GM19452 (cell line): ENCODE measurements at regions not wholly inside any gene's neighbourhood (a gene's known extent, or its start where the extent isn't known, plus 50 kb on each side); places are given as distances from the start of the nearest gene placed in this dataset.
A peak's percentile ranks its signal among the peaks of the same experiment; 100 is the strongest.

Source experiments
- ATAC-seq: cut with Tn5 transposase; IDR thresholded peaks from one replicate; pipeline ENCODE4 v1.9.1; 2021; ENCODE audit not compliant: unreplicated experiment

- ATAC-seq, result no peak
These were observed 921.7 kb upstream of the KCND2 start for GRCh38 chr7:119351320-119351719.

- ATAC-seq, result no peak
These were observed 898.5 kb upstream of the KCND2 start for GRCh38 chr7:119374436-119374835.

GRCh38 chr7:119377861-119378260 is 895.1 kb upstream of the KCND2 start:
- no peak for ATAC-seq

- no peak for ATAC-seq
These were observed 890.2 kb upstream of the KCND2 start for GRCh38 chr7:119382726-119383125.

- ATAC-seq, result no peak
These were observed 878.0 kb upstream of the KCND2 start for GRCh38 chr7:119395024-119395423.

- ATAC-seq, result peak; percentile 91
These were observed 875.8 kb upstream of the KCND2 start for GRCh38 chr7:119397156-119397555.

- ATAC-seq, result no peak
These were observed 864.4 kb upstream of the KCND2 start for GRCh38 chr7:119408596-119408995.

- ATAC-seq, result no peak
These were observed 859.6 kb upstream of the KCND2 start for GRCh38 chr7:119413314-119413805.

- ATAC-seq, result no peak
These were observed 857.3 kb upstream of the KCND2 start for GRCh38 chr7:119415682-119416081.

GRCh38 chr7:119421657-119422056 is 851.3 kb upstream of the KCND2 start:
- no peak for ATAC-seq

- no peak for ATAC-seq
These were observed 836.1 kb upstream of the KCND2 start for GRCh38 chr7:119436882-119437281.

- no peak for ATAC-seq
These were observed 834.7 kb upstream of the KCND2 start for GRCh38 chr7:119438315-119438714.

GRCh38 chr7:119439192-119439591 is 833.8 kb upstream of the KCND2 start:
- ATAC-seq, result no peak

GRCh38 chr7:119452401-119452800 is 820.6 kb upstream of the KCND2 start:
- no peak for ATAC-seq

GRCh38 chr7:119465798-119466305 is 807.1 kb upstream of the KCND2 start:
- no peak for ATAC-seq

GRCh38 chr7:119472408-119473038 is 800.5 kb upstream of the KCND2 start:
- ATAC-seq, result no peak

- ATAC-seq, result peak; percentile 72
These were observed 790.8 kb upstream of the KCND2 start for GRCh38 chr7:119482209-119482608.

- no peak for ATAC-seq
These were observed 790.3 kb upstream of the KCND2 start for GRCh38 chr7:119482671-119483070.

GRCh38 chr7:119483364-119483763 is 789.6 kb upstream of the KCND2 start:
- no peak for ATAC-seq

- no peak for ATAC-seq
These were observed 758.6 kb upstream of the KCND2 start for GRCh38 chr7:119514326-119514725.

- ATAC-seq, result no peak
These were observed 757.8 kb upstream of the KCND2 start for GRCh38 chr7:119515214-119515613.

GRCh38 chr7:119515962-119516361 is 757.0 kb upstream of the KCND2 start:
- no peak for ATAC-seq

GRCh38 chr7:119522263-119522662 is 750.7 kb upstream of the KCND2 start:
- ATAC-seq, result no peak
